ENCODE measurements at regions not wholly inside any gene's neighbourhood (a gene's known extent, or its start where the extent isn't known, plus 50 kb on each side); places are given as distances from the start of the nearest gene placed in this dataset.
"Not testable (repeated sequence)": the region's sequence is repeated elsewhere in the genome, so short reads cannot be mapped to it uniquely, and the experiment has no call there.

DNA sequence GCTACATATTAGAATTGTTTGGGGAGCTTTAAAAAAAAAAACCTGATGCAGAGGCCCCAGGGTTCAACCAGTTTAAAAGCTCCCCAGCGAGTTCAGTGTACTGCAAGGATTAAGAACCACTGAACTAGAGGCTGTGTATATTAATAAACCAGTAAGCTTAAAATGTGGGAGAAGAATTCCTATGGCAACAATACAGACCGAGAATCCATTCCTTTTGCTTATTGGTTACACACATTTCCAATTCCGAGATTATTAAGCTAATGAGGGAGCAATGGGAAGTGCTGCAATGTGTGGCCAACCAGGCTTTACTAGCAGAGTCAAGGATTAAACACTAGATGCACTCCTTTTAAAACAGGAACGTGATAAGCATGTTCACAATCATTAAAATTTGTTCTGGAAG, 204.4 kb downstream of the TDRD15 start:
- DNase-seq (ENCODE audit: low read depth in 2 of 3, low spot score in 2 of 3): no peak

- no peak for DNase-seq (ENCODE audit: low read depth in 2 of 3, low spot score in 2 of 3)
Measured at GRCh38 chr2:21330786-21331391, 207.1 kb downstream of the TDRD15 start.

GRCh38 chr2:21331625-21332370, 208.0 kb downstream of the TDRD15 start:
- no peak for DNase-seq (ENCODE audit: low read depth in 2 of 3, low spot score in 2 of 3)

GRCh38 chr2:21332993-21333625, 209.3 kb downstream of the TDRD15 start:
- no peak for DNase-seq (ENCODE audit: low read depth in 2 of 3, low spot score in 2 of 3)

GRCh38 chr2:21333684-21334083, 209.9 kb downstream of the TDRD15 start:
- DNase-seq (ENCODE audit: low read depth in 2 of 3, low spot score in 2 of 3): no peak

DNA sequence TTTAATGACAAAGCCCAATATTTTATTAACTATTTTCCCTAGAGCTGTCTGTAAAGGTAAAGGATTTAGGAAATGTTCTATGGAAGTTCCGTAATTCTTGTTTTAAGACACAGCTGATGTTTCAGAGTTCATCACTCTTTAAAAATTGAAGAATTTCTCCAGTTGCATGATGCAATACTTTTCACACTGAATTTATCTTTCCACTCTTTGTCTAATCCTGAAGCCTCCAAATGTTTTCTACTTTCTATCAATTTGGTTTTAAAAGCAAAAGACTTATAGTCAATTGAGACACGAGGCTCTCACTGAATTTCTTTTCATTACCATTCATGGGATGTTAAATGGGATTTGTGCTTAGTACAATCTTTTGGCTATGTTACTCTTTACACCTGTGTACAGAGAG, 223.2 kb downstream of the TDRD15 start:
- no peak for DNase-seq (ENCODE audit: low read depth in 2 of 3, low spot score in 2 of 3)

GRCh38 chr2:21353879-21354679, 230.3 kb downstream of the TDRD15 start:
- DNase-seq (ENCODE audit: low read depth in 2 of 3, low spot score in 2 of 3): no peak

- DNase-seq (ENCODE audit: low read depth in 2 of 3, low spot score in 2 of 3): no peak
Measured at GRCh38 chr2:21356086-21356856, 232.5 kb downstream of the TDRD15 start.

DNA sequence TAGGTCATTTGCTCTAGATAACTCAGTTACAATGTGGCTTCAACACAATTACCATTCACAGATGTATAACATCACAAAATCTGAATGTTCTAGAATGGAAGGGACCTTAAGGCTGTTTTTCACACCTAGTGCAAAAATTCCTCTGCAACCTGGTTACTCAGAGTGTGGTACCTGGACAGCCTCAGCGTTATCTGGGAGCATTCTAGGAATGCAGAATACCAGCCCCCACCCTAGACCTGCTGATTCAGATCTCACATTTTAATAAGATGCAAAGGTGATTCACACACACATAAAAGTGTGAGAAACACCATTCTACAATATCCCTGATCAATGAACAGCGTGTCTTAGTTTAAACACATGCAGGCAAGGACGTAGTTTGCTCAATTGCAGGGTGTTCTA, 233.1 kb downstream of the TDRD15 start:
- DNase-seq (ENCODE audit: low read depth in 2 of 3, low spot score in 2 of 3): no peak

- no peak for DNase-seq (ENCODE audit: low read depth in 2 of 3, low spot score in 2 of 3)
Measured at GRCh38 chr2:21358976-21359375, 235.2 kb downstream of the TDRD15 start.

DNA sequence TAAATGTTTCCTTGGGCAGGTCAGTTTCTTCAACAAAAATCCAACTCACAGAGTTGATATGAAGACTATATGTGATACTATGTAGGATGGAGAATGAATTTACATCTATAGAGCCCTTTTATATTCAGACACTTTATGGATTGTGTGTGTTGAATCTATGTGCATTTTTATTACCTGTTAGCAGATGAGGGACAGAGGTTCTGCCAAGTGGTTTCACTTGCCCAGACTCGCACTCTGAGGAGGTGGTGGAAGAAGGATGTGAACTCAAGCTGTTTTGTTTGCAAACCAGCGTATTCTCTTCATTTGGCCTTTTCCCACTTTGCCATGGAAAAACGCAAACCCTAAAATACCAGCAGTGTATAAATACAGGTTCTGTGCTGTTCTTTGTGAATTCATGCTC, 237.6 kb downstream of the TDRD15 start:
- no peak for DNase-seq (ENCODE audit: low read depth in 2 of 3, low spot score in 2 of 3)

DNA sequence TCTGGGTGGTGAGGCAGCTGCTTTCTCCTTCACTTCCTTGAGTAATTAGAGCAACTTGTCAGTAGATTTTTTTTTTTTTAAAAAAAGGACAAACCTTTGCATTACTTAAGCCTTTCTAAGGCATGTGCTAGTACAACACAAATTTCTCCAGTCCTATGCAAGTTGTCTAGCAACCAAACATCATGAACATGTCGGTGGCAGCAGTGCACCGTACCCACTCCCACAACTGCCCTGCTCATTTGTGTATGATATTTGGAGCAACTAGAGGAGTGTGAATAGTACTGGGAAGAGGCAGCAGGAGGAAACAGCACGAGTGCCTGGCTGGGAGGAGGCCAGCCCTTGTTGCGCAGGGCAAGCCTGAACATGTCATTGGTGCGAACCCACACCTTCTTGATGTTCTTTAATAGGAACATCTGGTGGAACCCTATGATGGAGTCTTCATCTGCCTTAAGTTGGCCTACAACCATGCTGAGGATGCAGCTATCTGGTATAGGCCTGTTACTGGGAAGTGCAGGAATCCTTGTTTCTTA, 238.3 kb downstream of the TDRD15 start:
- DNase-seq (ENCODE audit: low read depth in 2 of 3, low spot score in 2 of 3): no peak

DNA sequence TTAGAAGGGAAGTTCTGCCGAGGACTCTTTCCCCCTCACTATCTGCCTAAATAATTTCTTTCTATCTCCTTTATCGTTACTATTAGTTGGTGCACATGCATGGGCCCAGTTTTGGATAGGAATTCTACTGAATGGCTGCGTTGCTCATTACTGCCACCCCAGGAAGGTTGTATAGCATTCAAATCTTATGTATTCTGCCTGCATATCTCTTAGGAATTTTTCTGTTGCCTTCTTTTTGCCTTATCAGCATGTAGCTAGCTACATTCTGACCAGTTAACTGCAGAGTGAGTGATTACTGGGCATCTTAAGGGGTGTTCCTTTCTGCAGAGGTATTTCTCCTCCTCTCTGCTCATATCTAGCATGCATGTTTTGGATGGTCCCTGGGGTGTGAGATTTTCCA, 239.6 kb downstream of the TDRD15 start:
- no peak for DNase-seq (ENCODE audit: low read depth in 2 of 3, low spot score in 2 of 3)

- no peak for DNase-seq (ENCODE audit: low read depth in 2 of 3, low spot score in 2 of 3)
Measured at GRCh38 chr2:21367421-21367820, 243.7 kb downstream of the TDRD15 start.

GRCh38 chr2:21369787-21370186, 246.0 kb downstream of the TDRD15 start:
- no peak for DNase-seq (ENCODE audit: low read depth in 2 of 3, low spot score in 2 of 3)

- no peak for DNase-seq (ENCODE audit: low read depth in 2 of 3, low spot score in 2 of 3)
Measured at GRCh38 chr2:21371499-21372003, 247.8 kb downstream of the TDRD15 start.

DNA sequence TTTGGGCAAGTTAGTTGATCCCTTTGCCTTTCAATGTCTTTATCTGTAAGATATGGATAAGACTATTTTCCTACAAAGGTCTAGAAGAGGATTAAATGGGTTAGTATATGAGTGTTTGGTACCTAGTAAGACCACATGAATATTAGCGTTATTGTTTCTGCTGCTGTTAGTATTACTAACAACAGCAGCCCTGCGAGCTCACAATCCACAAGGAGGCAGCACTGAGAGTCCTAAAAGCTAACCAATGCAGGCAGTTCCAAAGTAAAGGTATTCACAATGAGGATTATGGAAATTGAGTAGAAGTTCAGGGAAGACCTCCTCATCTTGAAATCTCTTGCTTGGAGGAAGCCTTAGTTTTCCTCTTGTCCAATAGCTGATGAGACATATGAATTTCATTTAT, 248.9 kb downstream of the TDRD15 start:
- no peak for DNase-seq (ENCODE audit: low read depth in 2 of 3, low spot score in 2 of 3)

DNA sequence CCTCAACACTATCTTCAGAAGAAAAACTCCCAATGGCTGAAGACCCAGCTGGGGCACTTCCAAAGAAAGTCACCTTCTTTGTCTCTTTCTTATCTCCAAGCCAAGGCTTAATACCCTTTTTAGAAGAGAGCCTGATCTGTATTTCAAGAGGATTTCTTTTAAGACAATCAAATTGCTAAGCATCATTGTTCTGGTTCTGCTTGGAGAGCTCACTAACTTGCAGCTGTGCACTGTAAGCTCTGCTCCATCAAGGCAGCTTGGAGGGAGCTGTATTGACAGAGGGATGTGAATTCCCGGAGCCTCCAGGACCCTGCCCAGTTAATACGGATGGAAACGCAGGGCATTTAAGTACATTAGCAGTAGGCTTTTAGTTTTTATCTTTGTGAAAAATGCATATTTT, 253.1 kb downstream of the TDRD15 start:
- DNase-seq (ENCODE audit: low read depth in 2 of 3, low spot score in 2 of 3): no peak

DNA sequence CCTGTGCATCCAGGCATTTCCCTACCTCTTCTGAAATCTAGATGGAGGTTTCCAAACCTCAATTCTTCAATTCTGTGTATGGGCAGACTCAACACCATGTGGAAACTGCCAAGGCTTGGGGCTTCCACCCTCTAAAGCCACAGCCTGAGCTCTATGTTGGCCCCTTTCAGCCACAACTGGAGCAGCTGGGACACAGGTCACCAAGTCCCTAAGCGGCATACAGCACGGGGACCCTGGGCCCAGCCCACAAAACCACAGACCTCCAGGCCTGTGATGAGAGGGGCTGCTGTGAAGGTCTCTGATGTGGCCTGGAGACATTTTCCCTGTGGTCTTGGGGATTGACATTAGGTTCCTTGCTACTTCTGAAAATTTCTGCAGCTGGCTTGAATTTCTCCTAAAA, 255.4 kb downstream of the TDRD15 start:
- DNase-seq (ENCODE audit: low read depth in 2 of 3, low spot score in 2 of 3): no peak

GRCh38 chr2:21379668-21380067, 255.9 kb downstream of the TDRD15 start:
- not testable (repeated sequence) for DNase-seq (ENCODE audit: low read depth in 2 of 3, low spot score in 2 of 3)

All from hematopoietic multipotent progenitor cell (in vitro differentiated cells).